ENCODE measurements at regions not wholly inside any gene's neighbourhood (a gene's known extent, or its start where the extent isn't known, plus 50 kb on each side); places are given as distances from the start of the nearest gene placed in this dataset.

DNA sequence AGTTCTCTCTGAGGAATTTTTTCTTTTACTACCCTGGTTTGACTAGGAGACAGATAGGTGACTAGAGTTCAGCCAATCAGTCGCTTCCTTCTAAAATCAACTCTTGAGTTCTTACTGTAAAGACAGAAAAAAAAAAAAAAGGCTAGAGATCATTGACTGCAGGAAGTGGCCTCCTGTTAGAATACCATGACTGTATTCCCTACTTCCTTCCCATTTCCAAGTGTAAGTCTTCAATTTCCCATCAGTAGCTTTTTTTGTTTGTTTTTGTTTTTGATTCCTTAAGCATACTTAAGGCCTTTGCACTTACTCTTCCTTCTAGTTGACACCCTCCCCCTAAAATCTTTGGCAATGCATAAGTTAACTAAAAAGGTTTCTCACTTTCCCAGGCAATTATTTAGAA lies 154.3 kb downstream of the HMHB1 start:
- Mint-ChIP-seq H3K27me3 (ENCODE audit: unreplicated experiment) (no peaks in the 10 kb centered on the region), H3K4me3 (ENCODE audit: unreplicated experiment) (no peak overlapping the region), H3K27ac (ENCODE audit: unreplicated experiment) (no peak overlapping the region), H3K9me3 (ENCODE audit: unreplicated experiment) (no peaks in the 10 kb centered on the region), H3K4me1 (ENCODE audit: unreplicated experiment) (peaks cover 8% of the 10 kb centered on the region), H3K36me3 (ENCODE audit: low read depth, unreplicated experiment) (no peaks in the 10 kb centered on the region)
- TF ChIP-seq CTCF (IDR thresholded peaks at IDR 0.05; ENCODE audit: unreplicated experiment), result no peak
- DNase-seq (ENCODE audit: low spot score), result no peak

GRCh38 chr5:143968071-143968878 lies 156.3 kb downstream of the HMHB1 start:
- no peaks in the 10 kb centered on the region for H3K27me3 Mint-ChIP-seq (ENCODE audit: unreplicated experiment)
- no peaks in the 10 kb centered on the region for H3K36me3 Mint-ChIP-seq (ENCODE audit: low read depth, unreplicated experiment)
- no peak for DNase-seq (ENCODE audit: low spot score)
- TF ChIP-seq CTCF (IDR thresholded peaks at IDR 0.05; ENCODE audit: unreplicated experiment), result peak; percentile 36
- H3K9me3 Mint-ChIP-seq (ENCODE audit: unreplicated experiment), result no peaks in the 10 kb centered on the region
- no peak overlapping the region for H3K4me3 Mint-ChIP-seq (ENCODE audit: unreplicated experiment)
- H3K4me1 Mint-ChIP-seq (ENCODE audit: unreplicated experiment), result peaks cover 8% of the 10 kb centered on the region
- H3K27ac Mint-ChIP-seq (ENCODE audit: unreplicated experiment), result no peak overlapping the region

DNA sequence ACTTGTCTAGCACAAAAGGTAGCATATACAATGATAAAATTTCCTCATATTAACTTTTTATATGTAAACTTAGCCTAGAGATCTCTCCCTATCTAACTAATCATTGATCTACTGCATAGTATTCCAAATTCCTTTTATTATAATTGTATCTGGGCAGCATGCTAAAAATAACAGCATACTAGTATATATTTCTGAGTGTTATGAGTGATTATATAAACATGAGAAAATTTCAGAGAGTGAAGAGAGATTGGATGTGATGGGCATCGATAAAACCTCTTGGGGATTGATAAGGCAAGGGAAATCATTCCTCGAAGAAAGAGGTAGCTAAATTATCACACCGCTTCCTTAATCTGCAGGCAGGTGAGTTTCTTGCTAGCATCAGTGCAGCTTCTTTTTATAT lies 158.2 kb downstream of the HMHB1 start:
- Mint-ChIP-seq H3K27me3 (ENCODE audit: unreplicated experiment) (no peaks in the 10 kb centered on the region), H3K4me3 (ENCODE audit: unreplicated experiment) (no peak overlapping the region), H3K36me3 (ENCODE audit: low read depth, unreplicated experiment) (no peaks in the 10 kb centered on the region), H3K9me3 (ENCODE audit: unreplicated experiment) (no peaks in the 10 kb centered on the region), H3K4me1 (ENCODE audit: unreplicated experiment) (peaks cover 8% of the 10 kb centered on the region), H3K27ac (ENCODE audit: unreplicated experiment) (no peak overlapping the region)
- DNase-seq (ENCODE audit: low spot score), result no peak
- no peak for TF ChIP-seq CTCF (IDR thresholded peaks at IDR 0.05; ENCODE audit: unreplicated experiment)

DNA sequence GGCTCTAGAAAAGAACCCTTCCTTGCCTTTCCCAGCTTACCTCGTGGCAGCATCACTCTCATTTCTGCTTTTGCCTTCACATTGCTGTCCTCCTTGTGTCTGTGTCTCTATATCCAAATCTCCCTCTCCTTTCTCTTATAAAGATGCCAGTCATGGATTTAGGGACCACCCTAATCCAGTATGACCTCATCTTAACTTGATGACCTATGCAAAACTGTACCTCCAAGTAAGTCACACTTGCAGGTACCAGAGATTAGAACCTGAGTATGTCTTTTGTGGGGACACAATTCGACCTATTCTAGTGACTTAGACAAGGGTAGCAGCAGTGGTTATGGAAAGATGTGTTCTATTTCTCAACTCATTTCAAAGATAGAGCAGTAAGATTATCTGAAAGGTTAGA lies 160.1 kb downstream of the HMHB1 start:
- Mint-ChIP-seq H3K9me3 (ENCODE audit: unreplicated experiment) (no peaks in the 10 kb centered on the region), H3K4me3 (ENCODE audit: unreplicated experiment) (no peak overlapping the region), H3K27ac (ENCODE audit: unreplicated experiment) (no peak overlapping the region), H3K27me3 (ENCODE audit: unreplicated experiment) (no peaks in the 10 kb centered on the region), H3K4me1 (ENCODE audit: unreplicated experiment) (no peaks in the 10 kb centered on the region), H3K36me3 (ENCODE audit: low read depth, unreplicated experiment) (no peaks in the 10 kb centered on the region)
- TF ChIP-seq CTCF (IDR thresholded peaks at IDR 0.05; ENCODE audit: unreplicated experiment), result no peak
- no peak for DNase-seq (ENCODE audit: low spot score)

GRCh38 chr5:143976055-143976454 lies 164.1 kb downstream of the HMHB1 start:
- no peak for TF ChIP-seq CTCF (IDR thresholded peaks at IDR 0.05; ENCODE audit: unreplicated experiment)
- DNase-seq (ENCODE audit: low spot score), result no peak
- H3K4me3 Mint-ChIP-seq (ENCODE audit: unreplicated experiment), result no peak overlapping the region
- H3K27ac Mint-ChIP-seq (ENCODE audit: unreplicated experiment), result no peak overlapping the region
- H3K9me3 Mint-ChIP-seq (ENCODE audit: unreplicated experiment), result no peaks in the 10 kb centered on the region
- no peaks in the 10 kb centered on the region for H3K27me3 Mint-ChIP-seq (ENCODE audit: unreplicated experiment)
- H3K36me3 Mint-ChIP-seq (ENCODE audit: low read depth, unreplicated experiment), result no peaks in the 10 kb centered on the region
- H3K4me1 Mint-ChIP-seq (ENCODE audit: unreplicated experiment), result no peaks in the 10 kb centered on the region
